ENCODE measurements at regions not wholly inside any gene's neighbourhood (a gene's known extent, or its start where the extent isn't known, plus 50 kb on each side); places are given as distances from the start of the nearest gene placed in this dataset.

GRCh38 chr1:82423174-82423815 lies 622.6 kb downstream of the ADGRL2 start:
- no peak for TF ChIP-seq CTCF (IDR thresholded peaks at IDR 0.05)
- no peak for TF ChIP-seq POLR2A (IDR thresholded peaks at IDR 0.05)
